GM12878 (cell line): ENCODE measurements at regions not wholly inside any gene's neighbourhood (a gene's known extent, or its start where the extent isn't known, plus 50 kb on each side); places are given as distances from the start of the nearest gene placed in this dataset.
"Not testable (repeated sequence)": the region's sequence is repeated elsewhere in the genome, so short reads cannot be mapped to it uniquely, and the experiment has no call there.

ENCODE experiments used
- ATAC-seq: fragments of 200-7000 bp; cut with Tn5 transposase; 3 replicates; pipeline ENCODE4 v1.9.1; 2020; ENCODE audit warnings: mild to moderate bottlenecking, moderate library complexity
- BruUV-seq: library from RNA; stranded (reverse); fragments of 400-500 nt; replicated peaks from 2 replicates; lab custom pipeline; 2021; lab: Mats Ljungman, UMichigan
- CTCF ChIA-PET: fragments of 300-600 bp; sonication (Branson Sonifier 250); formaldehyde crosslinking; extraction: SDS; loops from one replicate; lab custom pipeline; 2021; ENCODE audit warnings: inconsistent platforms; lab: Yijun Ruan, JAX
- POLR2A ChIA-PET: fragments of 350-600 bp; formaldehyde crosslinking; extraction: SDS; loops from one replicate; lab custom pipeline; 2021; ENCODE audit warnings: inconsistent platforms; lab: Charles Lee
- RAD21 ChIA-PET: fragments of 300-600 bp; sonication (Branson Sonifier 250); formaldehyde crosslinking; loops from one replicate; lab custom pipeline; 2023; ENCODE audit warnings: antibody characterized with exemption; ENCODE audit not compliant: unreplicated experiment; lab: Charles Lee
- SMC1A ChIA-PET: fragments of 300-600 bp; sonication (Branson Sonifier 250); formaldehyde crosslinking; loops from one replicate; lab custom pipeline; 2023; ENCODE audit not compliant: unreplicated experiment, uncharacterized antibody; lab: Charles Lee
- DNase-seq: peaks from one replicate; pipeline ENCODE4 v3.0.0-alpha.2; 2011; ENCODE audit warnings: low read depth, low spot score
- FAIRE-seq: peaks from 3 replicates; lab custom pipeline; 2011; peaks lifted over from hg19 to GRCh38; lab: Jason Lieb, UNC
- H2AFZ ChIP-seq: 2 replicates; pipeline ENCODE4 v1.6.0; 2011; ENCODE audit warnings: low read depth, low read length, control low read depth; ENCODE audit not compliant: control insufficient read depth
- H3K27ac ChIP-seq: 2 replicates; pipeline ENCODE4 v1.5.1; 2011; ENCODE audit warnings: control low read depth; ENCODE audit not compliant: control insufficient read depth, insufficient read depth
- H3K27me3 ChIP-seq, 2 experiments: replicated peaks in 1 of 2; 2 replicates each; pipeline versions ENCODE4 v1.6.0 to v1.6.1; 2011; ENCODE audit warnings: low read length in 1 of 2; ENCODE audit not compliant: control insufficient read depth in 2 of 2, insufficient read depth in 2 of 2
- H3K36me3 ChIP-seq, 2 experiments: 2 replicates each; pipeline ENCODE4 v1.5.1; 2011; ENCODE audit warnings: low read length in 1 of 2; ENCODE audit not compliant: control insufficient read depth in 2 of 2, insufficient read depth in 2 of 2
- H3K4me1 ChIP-seq: 2 replicates; pipeline ENCODE4 v1.6.1; 2011; ENCODE audit warnings: mild to moderate bottlenecking, low read length, moderate library complexity, mixed read lengths; ENCODE audit not compliant: control insufficient read depth, insufficient read depth
- H3K4me2 ChIP-seq: 2 replicates; pipeline ENCODE4 v1.6.0; 2011; ENCODE audit warnings: control low read depth; ENCODE audit not compliant: control insufficient read depth, insufficient read depth
- H3K4me3 ChIP-seq: fragments of 200-600 bp; sonication (generic); 2 replicates; pipeline ENCODE4 v1.5.1; 2016
- H3K79me2 ChIP-seq: 2 replicates; pipeline ENCODE4 v1.6.0; 2011; ENCODE audit warnings: low read length; ENCODE audit not compliant: control insufficient read depth, insufficient read depth
- H3K9ac ChIP-seq: 2 replicates; pipeline ENCODE4 v1.8.0; 2011; ENCODE audit warnings: low read length, control low read depth, mixed read lengths; ENCODE audit not compliant: control insufficient read depth, insufficient read depth
- H3K9me3 ChIP-seq: replicated peaks from 3 replicates; pipeline ENCODE4 v1.5.1; 2011; ENCODE audit warnings: mild to moderate bottlenecking, low read length; ENCODE audit not compliant: control insufficient read depth, insufficient read depth
- H4K20me1 ChIP-seq: 2 replicates; pipeline ENCODE4 v1.6.0; 2011; ENCODE audit not compliant: control insufficient read depth, insufficient read depth
- ATF2 ChIP-seq: IDR thresholded peaks from 2 replicates; pipeline ENCODE4 v1.6.1; 2012; ENCODE audit warnings: low read length, inconsistent platforms
- BCL11A ChIP-seq: IDR thresholded peaks from 2 replicates; pipeline ENCODE4 v1.6.1; 2011; ENCODE audit warnings: low read depth, low read length
- CREM ChIP-seq: IDR thresholded peaks from 2 replicates; pipeline ENCODE4 v1.6.1; 2014; ENCODE audit warnings: antibody characterized with exemption, low read depth
- EP300 ChIP-seq, 2 experiments: fragments of 150-350 bp in 1 of 2; IDR thresholded peaks; 2 replicates each; pipeline ENCODE4 v1.6.1; 2011 to 2012; ENCODE audit warnings: low read depth in 2 of 2, low read length in 2 of 2, borderline replicate concordance in 1 of 2, improper control_type of control experiment in 1 of 2, inconsistent platforms in 1 of 2; ENCODE audit not compliant: control insufficient read depth in 1 of 2
- IRF4 ChIP-seq: IDR thresholded peaks from 2 replicates; pipeline ENCODE4 v1.6.1; 2011; ENCODE audit warnings: low read depth, low read length
- JUNB ChIP-seq: IDR thresholded peaks from 2 replicates; pipeline ENCODE4 v1.6.1; 2016; ENCODE audit warnings: antibody characterized with exemption, mild to moderate bottlenecking
- MTA2 ChIP-seq: fragments of 450-650 bp; IDR thresholded peaks from 2 replicates; pipeline ENCODE4 v1.6.1; 2016; ENCODE audit warnings: low read depth, mild to moderate bottlenecking, moderate library complexity
- NFIC ChIP-seq: IDR thresholded peaks from 2 replicates; pipeline ENCODE4 v1.6.1; 2012; ENCODE audit warnings: low read depth, mild to moderate bottlenecking, inconsistent platforms, low read length, moderate library complexity
- RELB ChIP-seq: fragments of 450-650 bp; IDR thresholded peaks from 2 replicates; pipeline ENCODE4 v1.6.1; 2017; ENCODE audit warnings: low read depth, mild to moderate bottlenecking, moderate library complexity
- SPI1 ChIP-seq: IDR thresholded peaks from 2 replicates; pipeline ENCODE4 v1.6.1; 2011; ENCODE audit warnings: low read depth, mild to moderate bottlenecking, low read length, moderate library complexity, borderline replicate concordance; ENCODE audit not compliant: insufficient read depth
- WGBS: methylation state at CpG from one replicate; pipeline ENCODE4 v1.1.6; 2016; ENCODE audit warnings: low lambda C conversion rate; ENCODE audit not compliant: insufficient replicate concordance, insufficient coverage; ENCODE audit errors: missing lambda C conversion rate; 5-methylcytosine and 5-hydroxymethylcytosine counted together
- in situ Hi-C: fragments of 300-500 bp; cut with MboI; formaldehyde crosslinking; loops from 9 replicates; pipeline ENCODE4 v1.14.3; 2018; ENCODE audit warnings: mixed read lengths
- intact Hi-C: fragments of 100-400 bp; cut with micrococcal nuclease; formaldehyde crosslinking; loops from one replicate; pipeline ENCODE4 v1.14.2; 2022; ENCODE audit not compliant: unreplicated experiment

- DNase-seq, H3K4me3 ChIP-seq, BruUV-seq, FAIRE-seq, H2AFZ ChIP-seq, H3K9ac ChIP-seq, H3K4me2 ChIP-seq, H3K4me1 ChIP-seq, H3K36me3 ChIP-seq, SMC1A ChIA-PET, H3K27ac ChIP-seq, H3K27me3 ChIP-seq, H3K9me3 ChIP-seq, H4K20me1 ChIP-seq, H3K79me2 ChIP-seq, CTCF ChIA-PET, in situ Hi-C loops, intact Hi-C loops: not testable (repeated sequence)
- ChIA-PET RAD21 (interaction anchor here (0.6 kb wide), 1 partner anchor 72 kb away, joined by 3 read pairs; no protein-coding TSS in a partner anchor), POLR2A (interaction anchor here (0.6 kb wide), 1 partner anchor 76 kb away, joined by 7 read pairs; no protein-coding TSS in a partner anchor)
- 50% methylated on average over 1 of the region's 1 CpG for WGBS
- peak; percentile 44 for ATAC-seq
Measured at GRCh38 chr7:103225798-103226197, 71.4 kb upstream of the PMPCB start.

- FAIRE-seq, in situ Hi-C loops, BruUV-seq, H4K20me1 ChIP-seq, H3K4me3 ChIP-seq, H3K36me3 ChIP-seq, H3K9me3 ChIP-seq, H3K27me3 ChIP-seq, H3K4me1 ChIP-seq, SMC1A ChIA-PET, H3K79me2 ChIP-seq, RAD21 ChIA-PET, H3K4me2 ChIP-seq, CTCF ChIA-PET, intact Hi-C loops, H3K9ac ChIP-seq: not testable (repeated sequence)
- peak overlapping the region; percentile 34; the same call in 1 of the 2 replicates for H2AFZ ChIP-seq
- peak; percentile 65 for TF ChIP-seq JUNB
- TF ChIP-seq ATF2 = 0 out of 2 replicates have a peak, but pooled peaks have one; percentile 26
- peak; percentile 38; the same call in 1 of the 2 replicates for TF ChIP-seq IRF4
- peak; percentile 91 for TF ChIP-seq SPI1
- 0 out of 2 replicates have a peak, but pooled peaks have one; percentile 37 for TF ChIP-seq BCL11A
- TF ChIP-seq RELB = peak; percentile 65; the same call in 1 of the 2 replicates
- peak; percentile 77 for TF ChIP-seq MTA2
- TF ChIP-seq EP300 (IDR thresholded peaks at IDR 0.05; ENCODE audit: borderline replicate concordance in 1 of 2, control insufficient read depth in 1 of 2, low read depth in 2 of 2, low read length in 2 of 2) = peak in 1 of 2 experiments; percentile 57; a peak in 1 of 4 replicates
- TF ChIP-seq CREM = peak; percentile 35; the same call in 1 of the 2 replicates
- TF ChIP-seq NFIC = peak; percentile 56; the same call in 1 of the 2 replicates
- DNase-seq (peak; percentile 15), ATAC-seq (peak; percentile 59)
- WGBS = 20% methylated on average over 3 of the region's 3 CpGs
- 0 out of 2 replicates have a peak overlapping the region, but pooled peaks have one; percentile 37 for H3K27ac ChIP-seq
- POLR2A ChIA-PET = interaction anchor here (0.6 kb wide), 1 partner anchor 83 kb away, joined by 4 read pairs; no protein-coding TSS in a partner anchor
Measured at GRCh38 chr7:103223065-103223464, 74.2 kb upstream of the NAPEPLD start.
